ENCODE measurements at regions not wholly inside any gene's neighbourhood (a gene's known extent, or its start where the extent isn't known, plus 50 kb on each side); places are given as distances from the start of the nearest gene placed in this dataset.
"Not testable (repeated sequence)": the region's sequence is repeated elsewhere in the genome, so short reads cannot be mapped to it uniquely, and the experiment has no call there.

- TF ChIP-seq CTCF (IDR thresholded peaks at IDR 0.05; ENCODE audit: poor library complexity, severe bottlenecking); EZH2 (IDR thresholded peaks at IDR 0.05; ENCODE audit: borderline replicate concordance, insufficient read depth, low read length, poor library complexity, severe bottlenecking); RAD21 (conservative IDR thresholded peaks at IDR 0.05); POLR2AphosphoS5 (IDR thresholded peaks at IDR 0.05); EP300 (conservative IDR thresholded peaks at IDR 0.05; ENCODE audit: poor library complexity, severe bottlenecking): not testable (repeated sequence)
Measured at GRCh38 chr1:199032479-199032878, 393.6 kb downstream of the PTPRC start.

All from neural cell (in vitro differentiated cells).